Uterus (tissue), 3 donors: ENCODE measurements at regions not wholly inside any gene's neighbourhood (a gene's known extent, or its start where the extent isn't known, plus 50 kb on each side); places are given as distances from the start of the nearest gene placed in this dataset.

Experiments
- DNase-seq, 2 donors: peaks; one replicate each; pipeline ENCODE4 v3.0.0-alpha.2; 2019 to 2020
- H3K27ac ChIP-seq, 2 donors: fragments of 200-600 bp; sonication (generic); 1 replicate in 1 of 2; 2 replicates in 1 of 2; pipeline ENCODE4 v1.5.1; 2016 to 2018
- H3K27me3 ChIP-seq, 2 donors: fragments of 200-600 bp; sonication (generic); one replicate each; pipeline ENCODE4 v1.5.1; 2018 to 2019; ENCODE audit warnings: control low read depth in 1 of 2
- H3K36me3 ChIP-seq, 2 donors: fragments of 200-600 bp; sonication (generic); one replicate each; pipeline ENCODE4 v1.5.1; 2019; ENCODE audit warnings: control low read depth in 1 of 2
- H3K4me1 ChIP-seq, 2 donors: fragments of 200-600 bp; sonication (generic); one replicate each; pipeline ENCODE4 v1.5.1; 2018 to 2019; ENCODE audit warnings: control low read depth in 1 of 2
- H3K4me3 ChIP-seq, 2 donors: fragments of 200-600 bp; sonication (generic); 1 replicate in 1 of 2; 2 replicates in 1 of 2; pipeline ENCODE4 v1.5.1; 2018 to 2019; ENCODE audit warnings: mild to moderate bottlenecking in 1 of 2
- H3K9me3 ChIP-seq, 2 donors: fragments of 200-600 bp; sonication (generic); one replicate each; pipeline ENCODE4 v1.5.1; 2019; ENCODE audit warnings: control low read depth in 1 of 2
- CTCF ChIP-seq, 4 experiments: fragments of 200-600 bp in 2 of 4; fragments of 450-650 bp in 2 of 4; sonication (generic) in 2 of 4; IDR thresholded peaks; one replicate each; pipeline ENCODE4 v1.5.1; 2016 to 2019; ENCODE audit warnings: antibody characterized with exemption in 4 of 4, mild to moderate bottlenecking in 2 of 4, moderate library complexity in 1 of 4
- POLR2A ChIP-seq, 2 donors: fragments of 450-650 bp; IDR thresholded peaks; one replicate each; pipeline ENCODE4 v1.6.1; 2016; ENCODE audit warnings: antibody characterized with exemption in 2 of 2, mild to moderate bottlenecking in 1 of 2, moderate library complexity in 1 of 2
- intact Hi-C: fragments of 100-400 bp; cut with DNase I; formaldehyde crosslinking; loops from one replicate; pipeline ENCODE4 v1.15.1; 2023; ENCODE audit warnings: low total_unique reads
- donor health status: DM: yes; HTN: yes; CAD: no.

GRCh38 chr6:26301638-26302037 is 63.4 kb upstream of the BTN3A2 start:
- Histone ChIP-seq H3K4me1 (no peaks in the 10 kb centered on the region), H3K36me3 (no peaks in the 10 kb centered on the region), H3K9me3 (no peaks in the 10 kb centered on the region), H3K4me3 (no peak overlapping the region), H3K27ac (no peak overlapping the region), H3K27me3 (peaks cover 0 to 9% of the 10 kb centered on the region in 2 donors)
- DNase-seq: no peak
- intact Hi-C loops: no loop called here
- TF ChIP-seq POLR2A (IDR thresholded peaks at IDR 0.05): no peak
- TF ChIP-seq CTCF (IDR thresholded peaks at IDR 0.05): no peak

GRCh38 chr6:26302941-26303559 is 61.9 kb upstream of the BTN3A2 start:
- no peak for DNase-seq
- Histone ChIP-seq H3K9me3 (no peaks in the 10 kb centered on the region), H3K27me3 (peaks cover 0 to 9% of the 10 kb centered on the region in 2 donors), H3K36me3 (no peaks in the 10 kb centered on the region), H3K27ac (no peak overlapping the region), H3K4me3 (no peak overlapping the region), H3K4me1 (no peaks in the 10 kb centered on the region)
- TF ChIP-seq CTCF (IDR thresholded peaks at IDR 0.05) (no peak), POLR2A (IDR thresholded peaks at IDR 0.05) (no peak)
- intact Hi-C loops: no loop called here

- Histone ChIP-seq H3K36me3 (no peaks in the 10 kb centered on the region), H3K27ac (peak overlapping the region; percentile 58 to 82), H3K4me3 (peak overlapping the region; percentile 34 to 53), H3K4me1 (no peaks in the 10 kb centered on the region), H3K27me3 (no peaks in the 10 kb centered on the region), H3K9me3 (no peaks in the 10 kb centered on the region)
- no peak for DNase-seq
- TF ChIP-seq POLR2A (IDR thresholded peaks at IDR 0.05) (no peak), CTCF (IDR thresholded peaks at IDR 0.05) (no peak)
- intact Hi-C loops: no loop called here
Measured at GRCh38 chr6:26304213-26304796, 60.7 kb upstream of the BTN3A2 start.

GRCh38 chr6:26304797-26305640 is 60.0 kb upstream of the BTN3A2 start:
- H3K4me1 ChIP-seq: no peaks in the 10 kb centered on the region
- no peaks in the 10 kb centered on the region for H3K9me3 ChIP-seq
- H3K4me3 ChIP-seq: peak overlapping the region; percentile 34 to 53
- TF ChIP-seq POLR2A (IDR thresholded peaks at IDR 0.05) (no peak), CTCF (IDR thresholded peaks at IDR 0.05) (no peak)
- H3K36me3 ChIP-seq: no peaks in the 10 kb centered on the region
- peak; percentile 69 to 81 for DNase-seq
- intact Hi-C loops: no loop called here
- H3K27me3 ChIP-seq: no peaks in the 10 kb centered on the region
- peak overlapping the region; percentile 58 to 82 for H3K27ac ChIP-seq

GRCh38 chr6:26305641-26305969 is 59.4 kb upstream of the BTN3A2 start:
- Histone ChIP-seq H3K27me3 (no peaks in the 10 kb centered on the region), H3K4me3 (peak overlapping the region in 1 of 2 donors; percentile 34), H3K9me3 (no peaks in the 10 kb centered on the region), H3K36me3 (no peaks in the 10 kb centered on the region), H3K4me1 (no peaks in the 10 kb centered on the region), H3K27ac (peak overlapping the region; percentile 58 to 82)
- intact Hi-C loops: no loop called here
- TF ChIP-seq POLR2A (IDR thresholded peaks at IDR 0.05): no peak
- no peak for TF ChIP-seq CTCF (IDR thresholded peaks at IDR 0.05)
- no peak for DNase-seq
